ENCODE measurements at regions not wholly inside any gene's neighbourhood (a gene's known extent, or its start where the extent isn't known, plus 50 kb on each side); places are given as distances from the start of the nearest gene placed in this dataset.

GRCh38 chr1:87410776-87411480 is 82.2 kb downstream of the LMO4 start:
- TF ChIP-seq CTCF (IDR thresholded peaks at IDR 0.05 in 8 of 11, conservative IDR thresholded peaks at IDR 0.05 in 3 of 11), result no peak
- no peak for TF ChIP-seq POLR2A (IDR thresholded peaks at IDR 0.05)
- TF ChIP-seq POLR2AphosphoS5 (IDR thresholded peaks at IDR 0.05), result no peak
